ENCODE measurements at regions not wholly inside any gene's neighbourhood (a gene's known extent, or its start where the extent isn't known, plus 50 kb on each side); places are given as distances from the start of the nearest gene placed in this dataset.

DNA sequence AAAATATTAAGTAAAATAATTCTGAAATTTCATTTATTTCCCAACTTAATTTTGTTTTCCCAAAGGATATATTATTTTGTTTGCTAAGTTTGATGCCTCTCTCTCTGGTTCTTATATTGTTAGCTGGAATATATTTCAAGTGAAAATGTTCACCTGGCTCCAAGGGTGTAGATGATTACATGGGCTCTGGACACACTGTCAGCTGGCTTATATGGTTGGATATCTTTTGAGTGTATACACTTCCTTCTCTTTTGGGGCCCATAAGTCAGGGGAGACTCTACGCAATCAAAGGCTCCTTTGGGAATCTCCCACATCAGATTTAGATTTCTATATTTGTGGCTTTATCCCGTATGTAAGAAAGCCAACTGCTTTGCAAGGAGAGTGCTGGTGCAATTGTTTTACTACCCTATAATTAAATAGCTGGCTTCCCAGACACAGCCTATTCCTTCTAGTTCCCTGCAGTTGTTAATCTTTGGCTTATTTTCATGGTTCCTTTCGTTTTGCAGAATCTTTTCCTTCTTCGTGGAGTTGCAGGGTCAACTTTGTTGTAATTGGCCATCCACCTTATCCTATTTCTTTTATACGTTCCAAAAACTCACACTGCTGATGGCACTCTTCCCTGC, 225.7 kb downstream of the DPH6 start:
- Histone ChIP-seq H2BK15ac (ENCODE audit: low read depth, low read length) (no peak overlapping the region), H3K18ac (ENCODE audit: low read depth, low read length) (no peak overlapping the region), H3K56ac (ENCODE audit: extremely low read depth, insufficient read depth, low read length) (no peak overlapping the region), H2BK20ac (ENCODE audit: low read depth, low read length) (no peak overlapping the region), H3K9me3 (ENCODE audit: control insufficient read depth, insufficient read depth, low read length) (no peaks in the 10 kb centered on the region), H2AFZ (replicated peaks; ENCODE audit: low read length, poor library complexity) (no peak overlapping the region), H3K4ac (ENCODE audit: low read depth, low read length) (no peak overlapping the region), H4K5ac (ENCODE audit: low read depth, low read length) (no peak overlapping the region), H3K36me3 (ENCODE audit: control insufficient read depth, insufficient read depth, low read length) (no peaks in the 10 kb centered on the region), H2BK120ac (ENCODE audit: low read depth, low read length) (no peak overlapping the region), H3K4me3 (ENCODE audit: insufficient read depth, low read depth, low read length) (no peak overlapping the region), H3K27me3 (ENCODE audit: control insufficient read depth, insufficient read depth, low read length) (no peaks in the 10 kb centered on the region), H3K23ac (ENCODE audit: low read depth, low read length) (no peak overlapping the region), H4K91ac (ENCODE audit: insufficient read depth, low read depth, low read length) (no peak overlapping the region), H3K27ac (ENCODE audit: insufficient read depth, low read length) (no peak overlapping the region), H3K79me1 (ENCODE audit: low read depth in 1 of 2, low read length in 2 of 2) (no peaks in the 10 kb centered on the region), H4K20me1 (ENCODE audit: insufficient read depth, low read length) (no peaks in the 10 kb centered on the region), H2BK5ac (ENCODE audit: low read depth, low read length, poor library complexity, severe bottlenecking) (no peak overlapping the region), H3K14ac (replicated peaks; ENCODE audit: low read depth, low read length) (no peak overlapping the region), H3K9ac (ENCODE audit: low read depth, low read length) (no peak overlapping the region), H3K4me1 (ENCODE audit: control insufficient read depth, insufficient read depth, low read length) (no peaks in the 10 kb centered on the region), H3K4me2 (ENCODE audit: low read depth, low read length) (no peak overlapping the region), H3K9me1 (ENCODE audit: insufficient read depth, low read length) (no peaks in the 10 kb centered on the region), H2AK5ac (ENCODE audit: low read depth, low read length) (no peak overlapping the region), H4K8ac (ENCODE audit: low read depth in 2 of 2, low read length in 2 of 2) (no peak overlapping the region), H2AK9ac (replicated peaks; ENCODE audit: low read depth, low read length, poor library complexity) (no peak overlapping the region)
- ChIA-PET POLR2A (ENCODE audit: unreplicated experiment) (no interaction called here), CTCF (interaction anchor here (0.6 kb wide), 1 partner anchor 41 kb away, joined by 4 read pairs; no protein-coding TSS in a partner anchor)
- TF ChIP-seq NFE2L2 (IDR thresholded peaks at IDR 0.05; ENCODE audit: low read depth, low read length) (no peak), RCOR1 (IDR thresholded peaks at IDR 0.05; ENCODE audit: insufficient replicate concordance, low read length) (no peak), POLR2A (IDR thresholded peaks at IDR 0.05; ENCODE audit: low read depth, low read length) (no peak), MXI1 (IDR thresholded peaks at IDR 0.05; ENCODE audit: borderline replicate concordance, low read depth, low read length) (no peak), CHD1 (IDR thresholded peaks at IDR 0.05; ENCODE audit: low read depth, low read length) (no peak), MAFK (IDR thresholded peaks at IDR 0.05; ENCODE audit: low read depth, low read length) (no peak), BHLHE40 (IDR thresholded peaks at IDR 0.05; ENCODE audit: low read depth, low read length) (no peak), FOS (IDR thresholded peaks at IDR 0.05; ENCODE audit: low read depth, low read length) (no peak)
- TF ChIP-seq, protein P1, sequence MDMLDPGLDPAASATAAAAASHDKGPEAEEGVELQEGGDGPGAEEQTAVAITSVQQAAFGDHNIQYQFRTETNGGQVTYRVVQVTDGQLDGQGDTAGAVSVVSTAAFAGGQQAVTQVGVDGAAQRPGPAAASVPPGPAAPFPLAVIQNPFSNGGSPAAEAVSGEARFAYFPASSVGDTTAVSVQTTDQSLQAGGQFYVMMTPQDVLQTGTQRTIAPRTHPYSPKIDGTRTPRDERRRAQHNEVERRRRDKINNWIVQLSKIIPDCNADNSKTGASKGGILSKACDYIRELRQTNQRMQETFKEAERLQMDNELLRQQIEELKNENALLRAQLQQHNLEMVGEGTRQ (IDR thresholded peaks at IDR 0.05; ENCODE audit: low read depth, low read length): no peak
- TF ChIP-seq, protein P2, sequence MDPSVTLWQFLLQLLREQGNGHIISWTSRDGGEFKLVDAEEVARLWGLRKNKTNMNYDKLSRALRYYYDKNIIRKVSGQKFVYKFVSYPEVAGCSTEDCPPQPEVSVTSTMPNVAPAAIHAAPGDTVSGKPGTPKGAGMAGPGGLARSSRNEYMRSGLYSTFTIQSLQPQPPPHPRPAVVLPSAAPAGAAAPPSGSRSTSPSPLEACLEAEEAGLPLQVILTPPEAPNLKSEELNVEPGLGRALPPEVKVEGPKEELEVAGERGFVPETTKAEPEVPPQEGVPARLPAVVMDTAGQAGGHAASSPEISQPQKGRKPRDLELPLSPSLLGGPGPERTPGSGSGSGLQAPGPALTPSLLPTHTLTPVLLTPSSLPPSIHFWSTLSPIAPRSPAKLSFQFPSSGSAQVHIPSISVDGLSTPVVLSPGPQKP (IDR thresholded peaks at IDR 0.05; ENCODE audit: borderline replicate concordance, low read depth, low read length): no peak
- TF ChIP-seq, protein P3, sequence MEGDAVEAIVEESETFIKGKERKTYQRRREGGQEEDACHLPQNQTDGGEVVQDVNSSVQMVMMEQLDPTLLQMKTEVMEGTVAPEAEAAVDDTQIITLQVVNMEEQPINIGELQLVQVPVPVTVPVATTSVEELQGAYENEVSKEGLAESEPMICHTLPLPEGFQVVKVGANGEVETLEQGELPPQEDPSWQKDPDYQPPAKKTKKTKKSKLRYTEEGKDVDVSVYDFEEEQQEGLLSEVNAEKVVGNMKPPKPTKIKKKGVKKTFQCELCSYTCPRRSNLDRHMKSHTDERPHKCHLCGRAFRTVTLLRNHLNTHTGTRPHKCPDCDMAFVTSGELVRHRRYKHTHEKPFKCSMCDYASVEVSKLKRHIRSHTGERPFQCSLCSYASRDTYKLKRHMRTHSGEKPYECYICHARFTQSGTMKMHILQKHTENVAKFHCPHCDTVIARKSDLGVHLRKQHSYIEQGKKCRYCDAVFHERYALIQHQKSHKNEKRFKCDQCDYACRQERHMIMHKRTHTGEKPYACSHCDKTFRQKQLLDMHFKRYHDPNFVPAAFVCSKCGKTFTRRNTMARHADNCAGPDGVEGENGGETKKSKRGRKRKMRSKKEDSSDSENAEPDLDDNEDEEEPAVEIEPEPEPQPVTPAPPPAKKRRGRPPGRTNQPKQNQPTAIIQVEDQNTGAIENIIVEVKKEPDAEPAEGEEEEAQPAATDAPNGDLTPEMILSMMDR (conservative IDR thresholded peaks at IDR 0.05; ENCODE audit: low read depth, low read length): no peak
- no TSS peak for BruUV-seq (replicated peaks)
- DNase-seq (no peak), ATAC-seq (ENCODE audit: low read depth) (no peak)
- dilution Hi-C loops (cut with HindIII; ENCODE audit: low sequenced_read_pairs, unreplicated experiment) (no loop called here), in situ Hi-C loops (cut with MboI; ENCODE audit: low sequenced_read_pairs) (no loop called here), intact Hi-C loops (cut with micrococcal nuclease) (no loop called here)
- no CpG with 5 or more reads among the region's 5 CpGs for WGBS, 2 experiments (ENCODE audit: extremely low coverage in 2 of 2, insufficient read length in 1 of 2)
